Activated naive CD4-positive, alpha-beta T cell treated with anti-CD3 and anti-CD28 coated beads, Interleukin-2, amount 50 U/mL, for 24 hours (primary cell): ENCODE measurements at regions not wholly inside any gene's neighbourhood (a gene's known extent, or its start where the extent isn't known, plus 50 kb on each side); places are given as distances from the start of the nearest gene placed in this dataset.

Experiments
- H3K27ac Mint-ChIP-seq: one replicate; pipeline ENCODE4 v1.8.0; 2021; ENCODE audit warnings: mild to moderate bottlenecking, mixed read lengths
- H3K27me3 Mint-ChIP-seq: one replicate; pipeline ENCODE4 v1.8.0; 2021; ENCODE audit warnings: mixed read lengths
- H3K36me3 Mint-ChIP-seq: one replicate; pipeline ENCODE4 v1.8.0; 2021; ENCODE audit warnings: mixed read lengths
- H3K4me1 Mint-ChIP-seq: one replicate; pipeline ENCODE4 v1.8.0; 2021; ENCODE audit warnings: mixed read lengths
- H3K4me3 Mint-ChIP-seq: one replicate; pipeline ENCODE4 v1.8.0; 2021; ENCODE audit warnings: mild to moderate bottlenecking, mixed read lengths
- H3K9me3 Mint-ChIP-seq: one replicate; pipeline ENCODE4 v1.8.0; 2021; ENCODE audit warnings: mixed read lengths

DNA sequence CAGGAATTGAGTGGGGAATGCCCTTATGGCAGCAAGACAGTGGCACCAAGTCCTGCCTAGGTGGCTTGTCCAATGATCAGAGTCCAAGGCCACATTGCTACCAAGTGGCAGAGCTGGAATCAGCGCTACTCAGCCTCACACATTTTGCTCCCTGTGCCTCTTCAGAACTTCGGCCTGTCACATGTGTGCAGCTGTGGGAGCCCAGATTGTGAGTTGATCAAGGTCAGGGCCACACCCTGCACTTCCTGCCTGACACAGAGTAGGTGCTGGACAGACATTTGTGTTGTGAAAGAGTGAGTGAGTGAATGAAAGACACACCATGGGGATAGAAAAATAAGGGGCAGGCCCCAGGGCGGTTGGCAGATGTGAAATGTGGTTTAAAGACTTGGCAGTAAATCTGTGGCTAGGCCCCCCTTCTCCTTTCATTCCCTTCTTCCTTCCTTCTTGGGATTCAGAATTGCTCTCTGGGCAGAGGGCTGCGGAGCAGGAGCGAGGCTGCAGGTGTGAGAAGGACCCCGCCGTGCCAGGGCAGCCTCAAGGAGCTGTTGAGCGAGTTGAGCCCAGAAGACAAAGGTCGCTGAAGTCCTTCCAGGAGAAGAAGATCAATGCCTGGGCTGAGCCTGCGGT, 83.5 kb downstream of the SLC25A47 start:
- H3K27ac Mint-ChIP-seq, result no peak overlapping the region
- no peaks in the 10 kb centered on the region for H3K9me3 Mint-ChIP-seq
- peaks cover 2% of the 10 kb centered on the region for H3K36me3 Mint-ChIP-seq
- no peak overlapping the region for H3K4me3 Mint-ChIP-seq
- H3K4me1 Mint-ChIP-seq, result peaks cover 41% of the 10 kb centered on the region
- no peaks in the 10 kb centered on the region for H3K27me3 Mint-ChIP-seq

DNA sequence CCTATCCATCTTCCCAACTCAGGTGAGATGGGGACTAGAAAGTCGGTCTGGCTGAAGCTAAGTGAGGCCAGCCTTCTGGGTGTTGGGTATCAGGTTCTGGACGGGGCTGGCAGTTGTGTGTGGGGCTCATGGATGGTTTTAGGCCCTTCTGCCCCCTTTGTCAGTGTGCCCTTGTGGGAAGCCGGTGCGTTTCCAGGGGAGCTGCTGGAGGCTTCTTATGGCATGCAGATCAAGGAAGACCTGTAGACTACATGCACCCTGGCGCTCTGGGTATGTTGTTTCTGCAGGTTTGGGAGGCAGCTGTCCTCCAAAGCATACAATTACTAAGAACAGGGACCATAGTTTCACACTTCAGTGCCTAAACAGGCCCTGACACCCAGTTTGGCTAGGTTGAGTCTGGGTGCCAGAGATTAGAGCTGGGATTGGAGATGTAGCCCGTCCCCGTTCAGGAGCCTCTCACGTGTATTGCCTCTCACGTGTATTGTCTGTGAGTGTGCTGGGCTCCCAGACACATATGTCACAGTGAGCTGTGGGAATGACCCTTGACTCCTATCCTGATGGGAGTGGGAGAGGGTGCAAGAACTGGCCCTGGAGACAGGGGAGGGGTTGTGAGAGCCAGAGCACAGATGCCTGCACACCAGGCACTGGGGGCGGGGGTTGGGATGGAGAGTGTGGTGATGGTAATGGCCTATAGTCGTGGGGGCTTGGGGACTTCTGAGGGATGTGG, 84.4 kb downstream of the SLC25A47 start:
- Mint-ChIP-seq H3K27me3 (no peaks in the 10 kb centered on the region), H3K4me1 (peaks cover 38% of the 10 kb centered on the region), H3K9me3 (no peaks in the 10 kb centered on the region), H3K27ac (no peak overlapping the region), H3K4me3 (no peak overlapping the region), H3K36me3 (peaks cover 2% of the 10 kb centered on the region)

DNA sequence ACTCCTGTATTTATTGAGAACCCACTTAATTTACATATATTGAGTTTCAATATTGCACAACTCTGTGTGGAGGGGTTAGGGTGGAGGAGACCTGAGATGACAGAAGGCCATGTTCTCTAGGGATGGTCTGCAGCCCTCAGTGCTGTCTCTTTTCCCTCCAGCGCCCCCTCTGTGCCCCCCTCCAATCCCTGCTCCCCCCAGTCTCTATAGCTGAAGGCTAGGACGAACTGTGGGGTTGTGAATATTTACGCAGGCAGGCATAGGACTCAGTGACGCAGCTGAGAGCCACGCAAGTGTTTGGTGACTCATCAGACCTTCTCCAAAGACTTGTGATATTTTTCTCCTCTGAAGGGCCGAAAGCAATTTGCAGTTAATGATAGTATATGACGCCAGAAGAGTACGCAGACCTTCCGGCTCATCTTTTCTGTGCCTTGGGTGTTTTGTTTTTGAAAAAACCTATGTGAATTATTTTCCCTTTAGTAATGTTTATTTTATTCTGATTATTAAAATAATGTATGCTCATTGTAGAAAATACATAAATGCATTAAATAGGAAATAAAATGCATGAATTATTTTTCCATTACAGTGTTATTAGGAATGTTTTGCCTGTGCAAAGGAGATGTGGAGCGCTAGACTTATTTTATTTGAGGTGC, 85.3 kb downstream of the SLC25A47 start:
- H3K27ac Mint-ChIP-seq, result no peak overlapping the region
- no peak overlapping the region for H3K4me3 Mint-ChIP-seq
- H3K9me3 Mint-ChIP-seq, result no peaks in the 10 kb centered on the region
- peaks cover 2% of the 10 kb centered on the region for H3K36me3 Mint-ChIP-seq
- peaks cover 36% of the 10 kb centered on the region for H3K4me1 Mint-ChIP-seq
- H3K27me3 Mint-ChIP-seq, result no peaks in the 10 kb centered on the region

DNA sequence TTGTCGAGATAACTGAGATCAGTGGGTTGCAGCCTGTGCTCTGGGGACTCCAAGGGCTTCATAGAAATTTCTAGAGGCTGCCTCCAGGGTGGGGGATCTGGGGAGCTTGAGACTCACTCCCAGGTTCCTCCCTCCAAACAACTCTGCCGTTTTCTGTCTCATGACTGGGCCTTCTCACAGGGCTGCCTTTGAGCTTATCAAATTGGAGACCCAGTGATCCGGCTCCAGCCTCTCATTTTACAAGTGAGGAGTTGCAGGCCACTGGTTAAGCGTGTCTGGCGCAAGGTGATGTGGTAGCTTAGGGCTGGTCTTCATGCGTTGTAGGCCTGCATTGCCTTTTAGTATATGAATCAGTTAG, 85.8 kb downstream of the SLC25A47 start:
- Mint-ChIP-seq H3K4me1 (peaks cover 32% of the 10 kb centered on the region), H3K4me3 (no peak overlapping the region), H3K27ac (no peak overlapping the region), H3K36me3 (peaks cover 2% of the 10 kb centered on the region), H3K27me3 (no peaks in the 10 kb centered on the region), H3K9me3 (no peaks in the 10 kb centered on the region)

DNA sequence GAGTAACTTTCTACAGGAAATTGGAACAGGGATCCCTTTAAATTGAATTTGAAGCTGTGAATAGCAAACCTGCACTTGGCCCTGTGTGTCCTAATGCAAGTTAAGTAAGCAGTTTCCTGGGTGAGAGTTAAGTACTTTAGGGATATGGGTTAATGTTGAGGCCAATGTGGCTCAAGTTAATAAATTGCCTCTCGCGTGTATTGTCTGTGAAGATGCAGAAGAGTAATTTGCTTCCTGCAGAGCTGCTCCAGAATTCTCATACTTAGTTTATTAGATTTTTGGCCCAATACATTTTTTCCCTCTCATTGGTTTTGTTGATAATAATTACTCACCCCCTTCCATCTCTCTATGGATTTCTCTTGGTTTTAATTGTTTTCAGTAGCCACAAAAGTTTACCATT, 86.5 kb downstream of the SLC25A47 start:
- Mint-ChIP-seq H3K4me1 (peaks cover 29% of the 10 kb centered on the region), H3K9me3 (no peaks in the 10 kb centered on the region), H3K36me3 (peaks cover 1% of the 10 kb centered on the region), H3K4me3 (no peak overlapping the region), H3K27me3 (no peaks in the 10 kb centered on the region), H3K27ac (no peak overlapping the region)

DNA sequence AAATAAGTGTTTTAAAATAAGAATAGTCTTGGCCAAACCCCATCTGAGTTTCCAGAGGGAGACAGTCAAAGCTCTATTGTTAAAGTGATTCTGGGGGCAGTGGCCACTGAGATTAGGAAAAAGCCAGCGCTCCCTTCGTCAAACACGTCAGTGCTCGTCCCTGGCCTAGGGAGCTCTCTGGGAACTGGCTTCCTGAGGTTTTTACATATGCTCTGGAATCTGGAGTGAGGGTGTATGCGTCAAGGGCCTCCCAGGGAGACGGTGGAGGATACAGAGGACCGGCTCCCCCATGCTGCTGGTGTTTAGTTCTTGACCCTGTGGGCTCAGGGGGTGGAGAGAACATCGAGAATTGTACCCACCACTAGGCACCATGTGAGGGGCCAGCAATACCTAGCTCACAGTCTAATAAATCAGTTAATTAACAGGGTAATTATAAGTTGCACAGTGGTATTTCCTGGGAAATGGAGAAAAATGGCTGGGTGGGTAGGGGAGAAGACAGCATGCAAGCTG, 87.0 kb downstream of the SLC25A47 start:
- no peak overlapping the region for H3K4me3 Mint-ChIP-seq
- H3K4me1 Mint-ChIP-seq, result peaks cover 26% of the 10 kb centered on the region
- H3K27me3 Mint-ChIP-seq, result no peaks in the 10 kb centered on the region
- no peaks in the 10 kb centered on the region for H3K36me3 Mint-ChIP-seq
- H3K27ac Mint-ChIP-seq, result no peak overlapping the region
- no peaks in the 10 kb centered on the region for H3K9me3 Mint-ChIP-seq

DNA sequence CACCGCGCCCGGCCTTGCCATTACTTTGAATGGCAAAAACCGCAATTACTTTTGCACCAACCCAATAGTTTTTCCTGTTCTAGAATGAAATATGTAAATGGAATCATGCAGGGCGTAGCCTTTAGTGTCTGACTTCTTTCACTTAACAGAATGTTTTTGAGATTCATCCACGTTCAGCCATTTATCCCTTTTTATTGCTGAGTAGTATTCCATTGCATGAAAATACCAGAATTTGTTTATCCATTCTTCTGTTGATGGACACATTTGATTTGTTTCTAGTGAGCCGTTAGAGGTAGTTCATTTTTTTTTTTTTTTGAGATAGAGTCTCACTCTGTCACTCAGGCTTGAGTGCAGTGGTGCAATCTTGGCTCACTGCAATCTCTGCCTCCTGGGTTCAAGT, 90.6 kb downstream of the SLC25A47 start:
- H3K36me3 Mint-ChIP-seq, result no peaks in the 10 kb centered on the region
- no peaks in the 10 kb centered on the region for H3K4me1 Mint-ChIP-seq
- H3K9me3 Mint-ChIP-seq, result no peaks in the 10 kb centered on the region
- no peak overlapping the region for H3K4me3 Mint-ChIP-seq
- H3K27me3 Mint-ChIP-seq, result no peaks in the 10 kb centered on the region
- no peak overlapping the region for H3K27ac Mint-ChIP-seq

DNA sequence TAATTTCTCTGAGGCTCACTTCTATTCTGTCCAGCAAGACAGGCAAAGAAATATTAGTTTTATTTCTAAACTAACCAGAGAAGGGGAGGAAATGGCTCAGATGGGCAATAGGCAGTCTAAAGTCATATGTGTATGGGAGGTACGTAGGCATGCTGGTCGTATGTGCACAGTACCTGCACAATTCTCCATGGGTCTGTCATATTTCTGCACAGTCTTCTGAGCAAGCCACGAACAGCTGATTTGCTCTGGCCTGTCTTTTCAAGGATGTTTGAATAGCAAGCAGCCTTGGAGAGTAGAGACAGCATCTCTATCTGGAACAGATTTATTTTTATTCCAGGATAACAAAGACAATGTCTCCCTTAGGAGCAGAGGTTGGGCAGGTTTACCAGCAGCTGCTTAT, 92.1 kb downstream of the SLC25A47 start:
- H3K27ac Mint-ChIP-seq, result no peak overlapping the region
- H3K4me1 Mint-ChIP-seq, result peaks cover 7% of the 10 kb centered on the region
- no peaks in the 10 kb centered on the region for H3K9me3 Mint-ChIP-seq
- H3K4me3 Mint-ChIP-seq, result no peak overlapping the region
- peaks cover 4% of the 10 kb centered on the region for H3K36me3 Mint-ChIP-seq
- no peaks in the 10 kb centered on the region for H3K27me3 Mint-ChIP-seq

DNA sequence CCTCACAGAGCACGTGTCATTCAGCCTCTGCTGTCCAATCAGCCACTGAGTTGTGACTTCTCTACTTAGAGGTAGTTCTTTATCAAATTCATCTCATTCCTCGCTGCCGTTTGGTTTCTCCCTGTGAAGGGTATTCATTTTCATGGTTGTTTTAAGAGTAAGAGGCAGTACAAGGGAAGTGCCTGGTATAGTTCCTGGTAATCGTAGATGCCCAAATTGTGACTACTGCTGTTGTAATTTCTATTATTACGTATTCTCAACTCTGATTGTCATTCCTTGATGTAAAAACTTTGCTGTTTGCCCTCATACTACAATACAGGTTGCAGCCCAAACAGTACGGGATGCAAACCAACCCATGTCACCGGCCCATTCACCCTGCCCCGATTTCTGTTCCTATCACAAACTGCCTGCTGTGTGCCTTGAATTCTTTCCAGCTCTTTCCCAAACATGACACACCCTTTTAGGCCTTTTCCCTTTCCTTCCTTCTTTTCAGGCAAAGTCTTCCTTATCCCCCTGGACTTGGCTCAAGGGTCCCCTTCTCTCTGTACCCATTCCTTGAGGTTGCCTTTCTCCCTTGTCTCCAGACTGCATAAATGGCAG, 93.0 kb downstream of the SLC25A47 start:
- H3K4me3 Mint-ChIP-seq, result no peak overlapping the region
- peaks cover 8% of the 10 kb centered on the region for H3K4me1 Mint-ChIP-seq
- peaks cover 4% of the 10 kb centered on the region for H3K36me3 Mint-ChIP-seq
- no peaks in the 10 kb centered on the region for H3K27me3 Mint-ChIP-seq
- no peaks in the 10 kb centered on the region for H3K9me3 Mint-ChIP-seq
- H3K27ac Mint-ChIP-seq, result no peak overlapping the region

DNA sequence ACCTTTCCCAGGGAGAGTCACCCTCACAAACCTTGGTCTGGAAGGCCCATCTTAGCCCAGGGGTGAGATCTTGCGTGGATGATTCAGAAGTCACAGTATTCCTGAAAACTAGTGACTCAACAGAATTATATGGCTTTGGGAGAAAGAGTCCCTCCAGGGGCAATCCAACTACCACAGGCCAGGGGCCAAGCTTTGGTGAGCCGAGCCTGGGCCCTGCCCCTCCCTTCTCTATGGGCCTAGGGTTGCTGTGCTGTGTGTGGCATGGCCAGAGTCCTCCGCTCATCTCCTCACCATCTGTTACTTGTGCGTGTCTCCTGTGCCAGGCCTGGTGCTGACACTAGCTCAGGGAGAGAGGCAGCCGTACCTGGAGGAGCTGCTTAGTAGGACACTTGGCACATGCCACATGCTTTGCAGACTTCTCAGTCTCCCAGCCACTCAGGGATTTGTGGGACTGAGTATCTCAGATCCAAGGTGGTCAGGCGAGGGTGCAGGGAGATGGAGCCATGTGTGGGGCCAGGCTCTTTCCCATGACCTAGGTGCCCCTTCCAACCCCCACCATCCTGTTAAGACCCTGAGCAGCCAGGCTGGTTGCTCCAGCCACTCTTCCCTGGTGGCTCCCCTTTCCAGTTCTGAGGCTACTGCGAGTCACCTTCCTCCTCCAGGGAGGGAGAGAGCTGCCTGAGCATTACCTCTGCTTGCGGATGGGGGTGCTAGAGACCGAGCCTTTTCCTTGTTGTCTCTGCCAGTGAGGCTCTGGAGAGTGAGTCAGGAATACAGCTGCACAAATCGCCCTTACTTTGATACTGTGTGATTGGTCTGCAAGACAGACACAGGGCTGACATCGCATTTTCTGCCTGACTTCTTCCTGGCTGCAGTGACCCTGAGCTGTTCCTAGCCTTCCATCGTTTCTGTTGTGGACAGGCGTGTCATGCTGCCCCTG, 94.1 kb downstream of the SLC25A47 start:
- Mint-ChIP-seq H3K27ac (no peak overlapping the region), H3K27me3 (no peaks in the 10 kb centered on the region), H3K4me1 (peaks cover 8% of the 10 kb centered on the region), H3K36me3 (peaks cover 4% of the 10 kb centered on the region), H3K9me3 (no peaks in the 10 kb centered on the region), H3K4me3 (no peak overlapping the region)

DNA sequence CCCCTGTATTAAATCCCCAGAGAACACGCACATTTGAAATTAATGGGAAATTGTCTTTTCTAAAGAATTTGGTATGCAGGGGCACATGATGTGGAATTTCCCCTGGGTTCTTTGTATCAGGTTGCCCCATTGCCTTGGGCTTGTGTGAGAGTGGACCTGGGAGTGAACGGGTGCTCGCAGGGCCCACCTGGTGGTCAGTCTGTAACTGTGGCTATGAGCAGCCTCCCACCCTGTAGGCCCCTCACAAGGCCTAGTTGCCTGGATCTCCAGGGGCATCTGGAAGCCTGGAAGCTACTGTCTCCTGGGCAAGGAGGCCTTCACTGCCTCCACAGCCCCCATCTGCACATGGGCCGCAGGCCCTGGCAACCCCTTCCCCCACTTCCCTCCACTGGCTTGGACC, 96.7 kb downstream of the SLC25A47 start:
- Mint-ChIP-seq H3K27ac (no peak overlapping the region), H3K9me3 (no peaks in the 10 kb centered on the region), H3K36me3 (peaks cover 4% of the 10 kb centered on the region), H3K4me1 (peaks cover 12% of the 10 kb centered on the region), H3K27me3 (no peaks in the 10 kb centered on the region), H3K4me3 (no peak overlapping the region)

DNA sequence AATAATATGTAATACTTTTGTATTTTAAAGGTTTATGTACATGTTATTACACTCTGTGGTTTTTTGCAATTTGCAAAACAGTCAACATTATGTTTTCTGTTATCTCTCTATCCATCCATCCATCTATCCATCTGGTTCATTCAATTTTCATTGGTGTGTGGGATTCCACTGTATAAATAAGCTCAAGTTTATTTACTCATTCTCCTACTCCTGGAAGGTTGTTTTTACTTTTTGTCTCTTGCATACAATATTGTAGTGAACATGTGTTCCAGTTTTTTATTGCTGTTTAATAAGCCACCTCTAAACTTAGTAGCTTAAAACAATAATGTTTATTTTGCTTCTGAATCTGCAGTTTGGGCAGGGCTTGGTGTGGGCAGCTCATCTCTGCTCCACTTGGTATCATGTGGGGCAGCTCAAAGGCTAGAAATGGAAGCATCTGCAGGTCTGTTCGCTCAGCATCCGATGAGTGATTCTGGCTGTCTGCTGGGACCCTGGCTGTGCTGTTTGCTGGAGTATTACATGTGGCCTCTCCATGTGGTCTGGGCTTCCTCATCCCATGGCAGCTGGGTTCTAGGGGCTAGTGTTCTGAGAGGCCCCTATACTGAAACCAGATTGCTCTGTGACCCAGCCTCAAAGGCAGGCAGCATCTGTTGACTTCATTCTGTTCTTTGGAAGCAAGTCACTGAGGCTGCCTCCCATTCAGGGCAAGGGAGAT, 98.8 kb downstream of the SLC25A47 start:
- Mint-ChIP-seq H3K36me3 (peaks cover 4% of the 10 kb centered on the region), H3K9me3 (no peaks in the 10 kb centered on the region), H3K4me1 (peaks cover 16% of the 10 kb centered on the region), H3K4me3 (no peak overlapping the region), H3K27me3 (no peaks in the 10 kb centered on the region), H3K27ac (no peak overlapping the region)

DNA sequence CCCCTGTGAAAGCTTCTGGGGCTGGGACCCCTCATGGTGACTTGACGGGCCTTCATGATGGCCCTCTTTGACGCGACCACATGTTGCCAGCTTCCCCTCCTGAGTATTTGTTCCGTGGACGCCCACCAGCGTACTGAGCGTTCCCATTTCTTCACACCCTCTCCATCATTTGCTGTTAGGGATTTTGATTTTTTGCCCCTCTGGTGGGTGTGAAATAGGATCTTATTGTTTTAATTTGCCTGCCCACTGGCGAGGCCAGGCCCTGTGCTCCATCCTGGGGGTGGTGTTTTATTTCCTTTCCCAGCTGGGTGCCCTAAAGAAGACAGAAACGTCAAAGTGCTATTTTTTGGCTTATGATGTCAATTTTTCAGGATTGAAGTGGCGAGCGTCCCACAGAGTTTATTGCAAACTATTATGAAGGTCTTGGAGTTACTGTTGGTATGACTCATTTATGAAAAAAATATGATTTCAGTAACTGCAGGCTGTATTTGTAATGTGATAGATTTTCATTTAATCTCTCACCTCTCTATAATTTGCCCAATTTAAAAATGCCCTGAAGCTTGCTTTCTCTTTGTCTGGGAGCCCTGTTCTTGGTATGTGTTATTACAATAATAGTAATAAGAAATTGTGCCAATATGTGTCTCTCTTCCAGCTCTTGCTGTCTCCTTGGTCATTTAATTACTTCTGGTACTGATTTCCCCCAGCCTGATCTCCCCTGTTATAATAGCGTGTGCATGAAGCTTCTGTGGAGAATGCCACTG, 99.6 kb downstream of the SLC25A47 start:
- Mint-ChIP-seq H3K27me3 (no peaks in the 10 kb centered on the region), H3K27ac (no peak overlapping the region), H3K9me3 (no peaks in the 10 kb centered on the region)

More for the DNA sequence above, 99.6 kb downstream of the SLC25A47 start:
- Mint-ChIP-seq H3K4me1 (peaks cover 21% of the 10 kb centered on the region), H3K4me3 (no peak overlapping the region), H3K36me3 (peaks cover 4% of the 10 kb centered on the region)
